Gastroesophageal sphincter (tissue), 4 donors: ENCODE measurements at regions not wholly inside any gene's neighbourhood (a gene's known extent, or its start where the extent isn't known, plus 50 kb on each side); places are given as distances from the start of the nearest gene placed in this dataset.

ENCODE experiments used
- ATAC-seq: fragments of 150-250 bp; one replicate; pipeline ENCODE4 v1.9.1; 2016; ENCODE audit warnings: mild to moderate bottlenecking, moderate library complexity
- H3K27ac ChIP-seq, 4 donors: fragments of 200-600 bp; sonication (generic) in 3 of 4; 1 replicate in 3 of 4; 2 replicates in 1 of 4; pipeline ENCODE4 v1.5.1; 2016 to 2019
- H3K27me3 ChIP-seq: fragments of 200-600 bp; sonication (generic); one replicate; pipeline ENCODE4 v1.5.1; 2019
- H3K36me3 ChIP-seq, 2 donors: fragments of 200-600 bp; sonication (generic); one replicate each; pipeline ENCODE4 v1.5.1; 2019; ENCODE audit warnings: control low read depth in 1 of 2
- H3K4me1 ChIP-seq, 3 donors: fragments of 200-600 bp; sonication (generic); 1 replicate in 2 of 3; 2 replicates in 1 of 3; pipeline ENCODE4 v1.5.1; 2016 to 2019; ENCODE audit warnings: control low read depth in 2 of 3
- H3K4me3 ChIP-seq, 2 donors: fragments of 200-600 bp; sonication (generic); one replicate each; pipeline ENCODE4 v1.5.1; 2019; ENCODE audit warnings: mild to moderate bottlenecking in 1 of 2, moderate library complexity in 1 of 2
- H3K9me3 ChIP-seq, 3 donors: fragments of 200-600 bp; sonication (generic); one replicate each; pipeline ENCODE4 v1.5.1; 2017 to 2019; ENCODE audit warnings: control low read depth in 2 of 3
- CTCF ChIP-seq, 4 experiments: fragments of 200-600 bp in 2 of 4; fragments of 450-650 bp in 2 of 4; sonication (generic) in 1 of 4; IDR thresholded peaks; one replicate each; pipeline ENCODE4 v1.5.1; 2017 to 2019; ENCODE audit warnings: antibody characterized with exemption in 4 of 4, mild to moderate bottlenecking in 2 of 4, moderate library complexity in 2 of 4
- EP300 ChIP-seq: sonication (generic); formaldehyde crosslinking; IDR thresholded peaks from one replicate; pipeline ENCODE4 v1.6.1; 2017; ENCODE audit warnings: antibody characterized with exemption, mild to moderate bottlenecking
- POLR2A ChIP-seq, 2 donors: fragments of 450-650 bp; IDR thresholded peaks; one replicate each; pipeline ENCODE4 v1.6.1; 2017; ENCODE audit warnings: antibody characterized with exemption in 2 of 2, mild to moderate bottlenecking in 2 of 2, moderate library complexity in 1 of 2
- POLR2AphosphoS5 ChIP-seq: sonication (generic); formaldehyde crosslinking; IDR thresholded peaks from one replicate; pipeline ENCODE4 v1.6.1; 2017; ENCODE audit warnings: antibody characterized with exemption
- WGBS, 2 donors: methylation state at CpG; one replicate each; pipeline ENCODE4 v1.1.5; 2018; ENCODE audit warnings: low coverage in 1 of 2; 5-methylcytosine and 5-hydroxymethylcytosine counted together

- H3K9me3 ChIP-seq, result no peaks in the 10 kb centered on the region
- no peak overlapping the region for H3K27ac ChIP-seq
- TF ChIP-seq POLR2AphosphoS5 (no peak), CTCF (IDR thresholded peaks at IDR 0.05) (no peak), EP300 (no peak), POLR2A (IDR thresholded peaks at IDR 0.05) (no peak)
- ATAC-seq, result no peak
- no peak overlapping the region for H3K4me3 ChIP-seq
- no peaks in the 10 kb centered on the region for H3K36me3 ChIP-seq
- H3K4me1 ChIP-seq, result no peaks in the 10 kb centered on the region
- no peaks in the 10 kb centered on the region for H3K27me3 ChIP-seq
- WGBS, 2 donors, result 56 to 85% methylated on average over 4 of the region's 4 CpGs
Measured at GRCh38 chr1:227378871-227379554, 60.7 kb upstream of the CDC42BPA start.

GRCh38 chr1:227378181-227378580 lies 59.9 kb upstream of the CDC42BPA start:
- Histone ChIP-seq H3K9me3 (no peaks in the 10 kb centered on the region), H3K27me3 (no peaks in the 10 kb centered on the region), H3K4me3 (no peak overlapping the region), H3K36me3 (no peaks in the 10 kb centered on the region), H3K4me1 (no peaks in the 10 kb centered on the region), H3K27ac (no peak overlapping the region)
- 51 to 52% methylated on average over 2 of the region's 2 CpGs for WGBS, 2 donors
- TF ChIP-seq POLR2A (IDR thresholded peaks at IDR 0.05) (no peak), EP300 (no peak), CTCF (IDR thresholded peaks at IDR 0.05) (no peak), POLR2AphosphoS5 (no peak)
- ATAC-seq, result no peak

GRCh38 chr1:227374846-227375245 lies 56.6 kb upstream of the CDC42BPA start:
- 100% methylated on average over 1 of the region's 1 CpG for WGBS, 2 donors
- Histone ChIP-seq H3K27ac (no peak overlapping the region), H3K27me3 (no peaks in the 10 kb centered on the region), H3K4me1 (no peaks in the 10 kb centered on the region), H3K9me3 (no peaks in the 10 kb centered on the region), H3K4me3 (no peak overlapping the region), H3K36me3 (no peaks in the 10 kb centered on the region)
- ATAC-seq, result no peak
- TF ChIP-seq POLR2A (IDR thresholded peaks at IDR 0.05), result no peak
- no peak for TF ChIP-seq POLR2AphosphoS5
- no peak for TF ChIP-seq EP300
- TF ChIP-seq CTCF (IDR thresholded peaks at IDR 0.05), result no peak

GRCh38 chr1:227372726-227373130 lies 54.4 kb upstream of the CDC42BPA start:
- ATAC-seq, result no peak
- no peaks in the 10 kb centered on the region for H3K4me1 ChIP-seq
- no peaks in the 10 kb centered on the region for H3K36me3 ChIP-seq
- no peak for TF ChIP-seq POLR2AphosphoS5
- no peaks in the 10 kb centered on the region for H3K27me3 ChIP-seq
- no peaks in the 10 kb centered on the region for H3K9me3 ChIP-seq
- no peak overlapping the region for H3K27ac ChIP-seq
- no peak overlapping the region for H3K4me3 ChIP-seq
- WGBS, 2 donors, result 78% methylated on average over 1 of the region's 1 CpG; no CpG with 5 or more reads in 1 of the 2 donors

- H3K4me1 ChIP-seq, result no peaks in the 10 kb centered on the region
- no peak for TF ChIP-seq POLR2A (IDR thresholded peaks at IDR 0.05)
- TF ChIP-seq EP300, result no peak
- TF ChIP-seq POLR2AphosphoS5, result no peak
- TF ChIP-seq CTCF (IDR thresholded peaks at IDR 0.05), result no peak
- ATAC-seq, result no peak
- H3K9me3 ChIP-seq, result no peaks in the 10 kb centered on the region
- H3K4me3 ChIP-seq, result no peak overlapping the region
- no peaks in the 10 kb centered on the region for H3K27me3 ChIP-seq
- WGBS, 2 donors, result 75 to 81% methylated on average over 6 to 8 of the region's 10 CpGs
- no peak overlapping the region for H3K27ac ChIP-seq
- H3K36me3 ChIP-seq, result no peaks in the 10 kb centered on the region
Measured at GRCh38 chr1:227370533-227371254, 52.4 kb upstream of the CDC42BPA start.
